WERI-Rb-1 (cell line): ENCODE measurements at regions not wholly inside any gene's neighbourhood (a gene's known extent, or its start where the extent isn't known, plus 50 kb on each side); places are given as distances from the start of the nearest gene placed in this dataset.

Source experiments
- DNase-seq: peaks from one replicate; pipeline ENCODE4 v3.0.0-alpha.2; 2020
- H3K27ac ChIP-seq: fragments of 250-450 bp; sonication (Bioruptor Pico); 2 replicates; pipeline ENCODE4 v1.5.1; 2020; ENCODE audit warnings: mild to moderate bottlenecking, moderate library complexity
- H3K27me3 ChIP-seq: fragments of 250-450 bp; sonication (Bioruptor Pico); 2 replicates; pipeline ENCODE4 v1.5.1; 2021; ENCODE audit warnings: mild to moderate bottlenecking, low read depth, moderate library complexity; ENCODE audit not compliant: insufficient read depth, severe bottlenecking
- H3K36me3 ChIP-seq: fragments of 250-450 bp; sonication (Bioruptor Pico); 2 replicates; pipeline ENCODE4 v1.5.1; 2020; ENCODE audit warnings: mild to moderate bottlenecking, moderate library complexity
- H3K4me3 ChIP-seq: 2 replicates; pipeline ENCODE4 v1.5.1; 2011; ENCODE audit warnings: low read depth, mild to moderate bottlenecking, control low read depth, low read length
- H3K9me3 ChIP-seq: fragments of 250-450 bp; sonication (Bioruptor Pico); 2 replicates; pipeline ENCODE4 v1.5.1; 2021; ENCODE audit warnings: mild to moderate bottlenecking, moderate library complexity; ENCODE audit not compliant: severe bottlenecking
- TF ChIP-seq, protein P1 (sequence below): IDR thresholded peaks from 2 replicates; pipeline ENCODE4 v1.5.1; 2011; ENCODE audit warnings: low read depth, mild to moderate bottlenecking, control low read depth, inconsistent platforms, low read length

DNA sequence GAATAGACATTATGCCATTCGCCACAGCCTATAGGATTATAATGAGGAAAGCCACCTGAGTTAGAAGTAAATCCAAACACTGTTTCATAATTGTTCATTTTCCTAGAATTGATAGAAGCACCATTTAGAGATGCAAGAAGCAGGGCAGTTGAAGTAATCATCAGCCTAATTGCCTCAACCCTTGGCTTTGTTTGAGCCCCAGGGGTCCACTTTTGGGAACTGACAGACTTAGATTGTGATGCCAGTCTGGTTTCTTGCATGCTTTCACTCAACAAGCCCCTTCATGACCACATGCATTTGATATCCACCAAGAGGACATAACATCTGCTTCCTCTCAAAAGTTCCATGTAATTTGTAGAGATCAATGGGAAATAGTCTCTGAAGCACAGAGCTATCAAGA, 97.2 kb upstream of the COL8A1 start:
- no peaks in the 10 kb centered on the region for H3K27me3 ChIP-seq
- H3K4me3 ChIP-seq: no peak overlapping the region
- no peak overlapping the region for H3K27ac ChIP-seq
- H3K9me3 ChIP-seq: no peaks in the 10 kb centered on the region
- TF ChIP-seq, protein P1, sequence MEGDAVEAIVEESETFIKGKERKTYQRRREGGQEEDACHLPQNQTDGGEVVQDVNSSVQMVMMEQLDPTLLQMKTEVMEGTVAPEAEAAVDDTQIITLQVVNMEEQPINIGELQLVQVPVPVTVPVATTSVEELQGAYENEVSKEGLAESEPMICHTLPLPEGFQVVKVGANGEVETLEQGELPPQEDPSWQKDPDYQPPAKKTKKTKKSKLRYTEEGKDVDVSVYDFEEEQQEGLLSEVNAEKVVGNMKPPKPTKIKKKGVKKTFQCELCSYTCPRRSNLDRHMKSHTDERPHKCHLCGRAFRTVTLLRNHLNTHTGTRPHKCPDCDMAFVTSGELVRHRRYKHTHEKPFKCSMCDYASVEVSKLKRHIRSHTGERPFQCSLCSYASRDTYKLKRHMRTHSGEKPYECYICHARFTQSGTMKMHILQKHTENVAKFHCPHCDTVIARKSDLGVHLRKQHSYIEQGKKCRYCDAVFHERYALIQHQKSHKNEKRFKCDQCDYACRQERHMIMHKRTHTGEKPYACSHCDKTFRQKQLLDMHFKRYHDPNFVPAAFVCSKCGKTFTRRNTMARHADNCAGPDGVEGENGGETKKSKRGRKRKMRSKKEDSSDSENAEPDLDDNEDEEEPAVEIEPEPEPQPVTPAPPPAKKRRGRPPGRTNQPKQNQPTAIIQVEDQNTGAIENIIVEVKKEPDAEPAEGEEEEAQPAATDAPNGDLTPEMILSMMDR: no peak
- no peaks in the 10 kb centered on the region for H3K36me3 ChIP-seq
- DNase-seq: no peak

DNA sequence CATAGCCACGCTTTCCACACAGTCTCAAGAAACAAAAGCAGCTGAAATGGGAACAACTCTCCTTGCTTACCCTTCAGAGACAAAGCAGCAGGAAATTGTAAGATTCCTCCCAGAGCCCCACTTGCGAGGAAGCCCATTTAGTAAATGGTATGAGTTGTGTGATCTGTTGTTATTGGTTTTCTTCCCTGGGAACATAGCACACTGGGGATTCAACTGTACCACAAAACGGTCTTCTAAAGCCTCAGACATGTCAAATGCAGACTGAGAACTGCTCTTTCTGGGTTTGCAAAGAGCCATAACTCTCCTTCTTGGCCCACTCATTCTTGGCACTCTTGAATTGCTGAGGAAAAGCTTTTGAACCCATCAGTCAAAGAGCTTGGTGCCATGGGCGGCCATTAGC, 101.0 kb upstream of the COL8A1 start:
- no peaks in the 10 kb centered on the region for H3K9me3 ChIP-seq
- H3K4me3 ChIP-seq: no peak overlapping the region
- no peaks in the 10 kb centered on the region for H3K36me3 ChIP-seq
- H3K27me3 ChIP-seq: no peaks in the 10 kb centered on the region
- DNase-seq: no peak
- TF ChIP-seq, protein P1: no peak
- H3K27ac ChIP-seq: no peak overlapping the region

DNA sequence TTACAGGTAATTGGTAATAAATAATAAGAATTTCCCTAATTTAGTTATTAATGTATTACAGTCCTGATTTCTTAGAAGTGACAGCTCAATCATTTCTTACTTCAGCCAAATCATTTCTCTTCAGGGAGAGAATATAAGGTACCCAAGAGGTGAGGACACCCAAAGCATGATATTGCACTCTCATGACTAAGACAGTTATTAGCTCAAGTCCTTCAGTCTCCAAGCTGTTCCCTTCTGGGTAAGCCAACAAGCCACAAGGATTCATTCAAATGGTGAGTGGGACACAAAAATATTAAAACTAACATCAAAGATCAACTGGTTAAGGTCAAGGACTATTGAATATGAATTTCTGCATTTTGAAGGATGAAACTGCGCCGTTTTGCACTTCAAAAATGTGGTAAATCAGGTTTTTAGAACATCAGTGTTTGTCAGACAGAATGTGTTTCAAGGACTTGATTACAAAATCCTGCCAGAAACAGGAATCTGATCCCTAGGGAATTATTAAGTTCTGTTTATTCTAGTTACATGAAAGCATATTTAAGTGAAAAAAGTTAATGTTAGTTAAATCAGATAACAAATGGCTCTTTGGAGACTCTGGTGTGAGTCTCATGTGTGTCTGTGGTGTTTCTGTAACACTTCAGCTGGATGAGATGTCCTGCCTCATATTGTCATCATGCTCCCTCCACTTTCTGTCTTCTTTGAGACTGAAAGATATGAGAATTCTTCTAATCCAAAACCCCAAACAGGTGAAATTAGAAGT, 101.7 kb upstream of the COL8A1 start:
- Histone ChIP-seq H3K9me3 (no peaks in the 10 kb centered on the region), H3K36me3 (no peaks in the 10 kb centered on the region), H3K27ac (no peak overlapping the region), H3K4me3 (no peak overlapping the region), H3K27me3 (no peaks in the 10 kb centered on the region)
- TF ChIP-seq, protein P1: no peak
- DNase-seq: no peak

DNA sequence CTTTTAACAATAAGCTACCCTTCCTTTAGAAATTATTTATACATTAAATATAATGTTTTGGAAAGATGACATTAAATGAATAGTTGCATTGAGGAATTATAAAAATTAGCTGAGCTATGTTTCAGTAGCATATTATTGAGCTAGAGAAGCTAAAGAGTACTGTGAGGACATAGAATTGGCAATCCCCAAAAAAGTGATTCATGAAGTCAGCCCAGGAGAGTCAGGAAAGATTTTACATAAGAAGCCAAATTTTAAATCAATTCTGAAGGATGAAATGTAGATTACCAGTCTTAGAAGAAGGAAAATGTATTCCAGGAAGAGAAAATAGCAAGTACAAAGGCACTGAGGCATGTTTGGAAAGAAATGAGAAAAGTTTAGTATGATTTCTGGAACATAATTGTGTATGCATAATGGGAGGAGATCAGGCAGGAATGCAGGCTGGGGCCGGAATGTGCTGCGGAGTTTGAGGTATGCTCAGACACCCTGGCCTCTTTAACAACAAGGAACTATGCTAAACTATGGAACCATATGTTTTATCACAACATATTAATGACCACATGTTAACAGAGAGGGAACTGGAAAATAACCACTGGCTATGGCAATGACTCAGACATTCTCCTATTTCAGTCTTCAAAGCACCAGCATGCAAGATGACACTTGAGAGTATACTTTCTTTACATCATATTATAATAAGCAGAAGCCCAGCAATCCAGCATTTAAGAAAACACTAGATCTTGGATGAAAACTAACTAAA, 103.3 kb upstream of the COL8A1 start:
- H3K27ac ChIP-seq: no peak overlapping the region
- no peaks in the 10 kb centered on the region for H3K27me3 ChIP-seq
- no peak overlapping the region for H3K4me3 ChIP-seq
- H3K9me3 ChIP-seq: no peaks in the 10 kb centered on the region
- TF ChIP-seq, protein P1: no peak
- no peak for DNase-seq
- no peaks in the 10 kb centered on the region for H3K36me3 ChIP-seq

DNA sequence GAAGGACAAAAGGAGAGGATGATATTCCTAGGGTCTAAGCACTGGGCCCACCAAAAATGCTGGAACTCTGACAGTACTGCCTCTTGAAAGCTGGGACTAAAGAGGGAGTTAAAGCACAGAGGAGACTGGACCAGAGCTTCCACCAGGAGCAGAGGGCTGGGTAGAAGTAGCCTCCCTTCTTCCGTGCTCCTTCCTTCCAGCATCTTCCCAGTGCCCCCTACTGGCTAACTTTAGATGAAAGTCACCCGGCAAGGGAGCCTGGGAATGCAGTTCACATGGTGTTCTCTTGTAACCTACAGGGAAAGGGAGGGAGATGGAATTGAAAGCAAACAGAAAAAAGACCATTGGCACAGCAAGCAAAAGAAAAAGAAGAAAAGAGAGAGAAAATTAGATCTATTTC, 106.1 kb upstream of the COL8A1 start:
- peak; percentile 74 for DNase-seq
- no peak overlapping the region for H3K4me3 ChIP-seq
- H3K36me3 ChIP-seq: no peaks in the 10 kb centered on the region
- TF ChIP-seq, protein P1: peak; percentile 84
- H3K27me3 ChIP-seq: no peaks in the 10 kb centered on the region
- no peak overlapping the region for H3K27ac ChIP-seq
- no peaks in the 10 kb centered on the region for H3K9me3 ChIP-seq
